Chondrocyte (in vitro differentiated cells): ENCODE measurements at regions not wholly inside any gene's neighbourhood (a gene's known extent, or its start where the extent isn't known, plus 50 kb on each side); places are given as distances from the start of the nearest gene placed in this dataset.

ENCODE experiments used
- DNase-seq: peaks from one replicate; pipeline ENCODE4 v3.0.0; 2021; ENCODE audit warnings: mixed read lengths, low spot score
- H3K27ac Mint-ChIP-seq: one replicate; pipeline ENCODE4 v1.8.0; 2021; ENCODE audit warnings: mild to moderate bottlenecking, moderate library complexity, mixed read lengths; ENCODE audit not compliant: unreplicated experiment
- H3K27me3 Mint-ChIP-seq: 2 replicates; pipeline ENCODE4 v1.8.0; 2021; ENCODE audit warnings: low read depth, mixed read lengths
- H3K36me3 Mint-ChIP-seq: 2 replicates; pipeline ENCODE4 v1.8.0; 2021; ENCODE audit warnings: low read depth, mixed read lengths
- H3K4me1 Mint-ChIP-seq: 2 replicates; pipeline ENCODE4 v1.8.0; 2021; ENCODE audit warnings: low read depth, mild to moderate bottlenecking, mixed read lengths
- H3K4me3 Mint-ChIP-seq: one replicate; pipeline ENCODE4 v1.8.0; 2021; ENCODE audit warnings: mild to moderate bottlenecking, moderate library complexity, mixed read lengths; ENCODE audit not compliant: unreplicated experiment
- H3K9me3 Mint-ChIP-seq: 2 replicates; pipeline ENCODE4 v1.8.0; 2021; ENCODE audit warnings: low read depth, mixed read lengths
- TF ChIP-seq, protein P1 (sequence below): fragments of 200-600 bp; sonication (generic); IDR thresholded peaks from 2 replicates; pipeline ENCODE4 v1.5.0; 2021; ENCODE audit warnings: antibody characterized with exemption, mild to moderate bottlenecking, moderate library complexity

GRCh38 chr1:48084826-48085225 lies 87.6 kb upstream of the TRABD2B start:
- peaks cover 3% of the 10 kb centered on the region for H3K9me3 Mint-ChIP-seq
- H3K4me1 Mint-ChIP-seq, result no peaks in the 10 kb centered on the region
- H3K27me3 Mint-ChIP-seq, result peaks cover 26% of the 10 kb centered on the region
- no peak overlapping the region for H3K4me3 Mint-ChIP-seq
- DNase-seq, result no peak
- no peaks in the 10 kb centered on the region for H3K36me3 Mint-ChIP-seq
- TF ChIP-seq, protein P1, sequence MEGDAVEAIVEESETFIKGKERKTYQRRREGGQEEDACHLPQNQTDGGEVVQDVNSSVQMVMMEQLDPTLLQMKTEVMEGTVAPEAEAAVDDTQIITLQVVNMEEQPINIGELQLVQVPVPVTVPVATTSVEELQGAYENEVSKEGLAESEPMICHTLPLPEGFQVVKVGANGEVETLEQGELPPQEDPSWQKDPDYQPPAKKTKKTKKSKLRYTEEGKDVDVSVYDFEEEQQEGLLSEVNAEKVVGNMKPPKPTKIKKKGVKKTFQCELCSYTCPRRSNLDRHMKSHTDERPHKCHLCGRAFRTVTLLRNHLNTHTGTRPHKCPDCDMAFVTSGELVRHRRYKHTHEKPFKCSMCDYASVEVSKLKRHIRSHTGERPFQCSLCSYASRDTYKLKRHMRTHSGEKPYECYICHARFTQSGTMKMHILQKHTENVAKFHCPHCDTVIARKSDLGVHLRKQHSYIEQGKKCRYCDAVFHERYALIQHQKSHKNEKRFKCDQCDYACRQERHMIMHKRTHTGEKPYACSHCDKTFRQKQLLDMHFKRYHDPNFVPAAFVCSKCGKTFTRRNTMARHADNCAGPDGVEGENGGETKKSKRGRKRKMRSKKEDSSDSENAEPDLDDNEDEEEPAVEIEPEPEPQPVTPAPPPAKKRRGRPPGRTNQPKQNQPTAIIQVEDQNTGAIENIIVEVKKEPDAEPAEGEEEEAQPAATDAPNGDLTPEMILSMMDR, result no peak
- no peak overlapping the region for H3K27ac Mint-ChIP-seq

DNA sequence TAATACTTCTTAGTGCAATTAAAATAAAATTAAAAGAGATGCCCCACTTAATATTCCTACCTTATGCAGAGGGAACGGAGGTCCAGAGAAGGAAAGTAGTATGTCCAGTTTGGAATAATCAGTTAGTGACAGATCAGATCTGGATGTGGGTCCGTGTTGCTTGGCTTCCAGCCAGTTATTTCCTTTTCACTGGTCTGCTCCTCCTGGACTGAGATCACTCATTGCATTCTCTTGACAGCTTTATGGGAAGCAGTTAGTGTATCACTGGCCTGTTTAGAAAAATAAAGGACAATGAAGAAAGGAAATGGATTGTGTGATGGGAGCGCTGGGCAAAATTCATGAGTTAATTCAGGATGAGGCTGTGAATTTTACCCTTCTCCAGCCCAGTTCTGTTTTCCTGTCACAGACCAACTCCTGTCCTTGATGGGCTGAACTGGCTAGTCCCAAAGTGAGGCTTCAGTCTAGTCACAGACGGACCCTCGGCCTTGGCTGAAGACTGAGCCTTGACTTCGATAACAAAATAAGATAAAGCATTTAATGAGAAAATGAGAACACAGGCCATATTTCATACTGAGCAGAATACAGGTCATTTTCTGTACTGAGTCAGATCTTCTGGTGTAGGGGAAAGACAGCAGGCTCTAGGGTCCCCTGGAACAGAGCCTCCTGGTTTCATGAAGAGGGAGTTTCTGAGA lies 85.2 kb upstream of the TRABD2B start:
- DNase-seq, result no peak
- TF ChIP-seq, protein P1, result no peak
- H3K27me3 Mint-ChIP-seq, result peaks cover 35% of the 10 kb centered on the region
- H3K4me3 Mint-ChIP-seq, result no peak overlapping the region
- H3K4me1 Mint-ChIP-seq, result peaks cover 7% of the 10 kb centered on the region
- no peaks in the 10 kb centered on the region for H3K36me3 Mint-ChIP-seq
- no peaks in the 10 kb centered on the region for H3K9me3 Mint-ChIP-seq
- H3K27ac Mint-ChIP-seq, result no peak overlapping the region

DNA sequence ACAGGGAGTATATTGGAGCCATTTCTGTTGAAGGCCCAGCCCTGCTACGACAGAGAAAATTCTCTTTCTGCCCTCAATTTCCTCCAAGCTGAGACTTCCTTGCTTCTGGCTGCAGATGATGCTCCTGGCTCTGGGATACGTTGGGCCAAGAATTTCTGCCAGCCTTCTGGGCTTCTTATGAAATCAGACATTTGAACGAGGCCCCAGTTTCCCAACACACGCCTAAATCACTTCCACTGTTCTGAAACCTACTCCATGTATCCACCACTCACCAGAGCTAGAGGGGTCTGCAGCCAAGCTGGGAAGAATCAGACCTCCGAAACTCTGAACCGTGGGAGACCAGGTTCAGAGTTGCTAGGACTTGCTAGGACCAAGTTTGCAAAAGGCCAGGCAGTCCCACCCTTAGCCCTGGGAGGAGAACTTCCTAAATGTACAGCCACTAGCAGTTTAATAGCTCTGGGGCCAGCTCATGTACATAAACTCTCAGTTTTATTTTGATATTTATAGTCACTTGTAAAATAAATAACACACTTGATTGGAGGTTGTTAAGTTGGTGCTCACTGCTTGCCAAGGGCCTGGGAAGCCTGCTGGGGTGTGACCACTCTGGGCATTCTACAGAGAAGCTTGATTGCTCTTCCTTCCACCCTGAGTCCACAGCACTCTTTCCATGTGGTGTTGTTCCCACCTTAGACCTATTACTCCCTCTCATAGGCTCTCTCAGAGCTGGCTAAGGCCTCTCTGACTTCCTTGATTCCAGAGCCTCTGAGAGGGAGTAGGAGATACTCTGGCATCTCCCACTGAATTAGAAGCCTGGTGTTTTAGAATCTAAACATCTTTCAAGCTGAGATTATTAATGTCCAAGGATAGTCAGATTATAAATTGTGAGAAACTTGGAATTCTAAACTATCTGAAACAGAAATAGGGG lies 83.4 kb upstream of the TRABD2B start:
- Mint-ChIP-seq H3K4me3 (no peak overlapping the region), H3K36me3 (no peaks in the 10 kb centered on the region), H3K4me1 (peaks cover 7% of the 10 kb centered on the region), H3K27me3 (peaks cover 38% of the 10 kb centered on the region), H3K27ac (no peak overlapping the region), H3K9me3 (no peaks in the 10 kb centered on the region)
- TF ChIP-seq, protein P1, result no peak
- DNase-seq, result no peak

- no peaks in the 10 kb centered on the region for H3K9me3 Mint-ChIP-seq
Observed at GRCh38 chr1:48079096-48079495, 81.9 kb upstream of the TRABD2B start.

GRCh38 chr1:48077795-48078222 lies 80.6 kb upstream of the TRABD2B start:
- Mint-ChIP-seq H3K4me1 (peaks cover 7% of the 10 kb centered on the region), H3K4me3 (no peak overlapping the region), H3K36me3 (peaks cover 2% of the 10 kb centered on the region), H3K9me3 (no peaks in the 10 kb centered on the region), H3K27ac (no peak overlapping the region), H3K27me3 (peaks cover 47% of the 10 kb centered on the region)
- TF ChIP-seq, protein P1, result no peak
- DNase-seq, result no peak

More at GRCh38 chr1:48079096-48079495, 81.9 kb upstream of the TRABD2B start:
- Mint-ChIP-seq H3K27me3 (peaks cover 38% of the 10 kb centered on the region), H3K4me3 (no peak overlapping the region), H3K27ac (no peak overlapping the region), H3K36me3 (no peaks in the 10 kb centered on the region), H3K4me1 (peaks cover 7% of the 10 kb centered on the region)
- TF ChIP-seq, protein P1, result no peak
- no peak for DNase-seq
